ENCODE measurements at regions not wholly inside any gene's neighbourhood (a gene's known extent, or its start where the extent isn't known, plus 50 kb on each side); places are given as distances from the start of the nearest gene placed in this dataset.

DNA sequence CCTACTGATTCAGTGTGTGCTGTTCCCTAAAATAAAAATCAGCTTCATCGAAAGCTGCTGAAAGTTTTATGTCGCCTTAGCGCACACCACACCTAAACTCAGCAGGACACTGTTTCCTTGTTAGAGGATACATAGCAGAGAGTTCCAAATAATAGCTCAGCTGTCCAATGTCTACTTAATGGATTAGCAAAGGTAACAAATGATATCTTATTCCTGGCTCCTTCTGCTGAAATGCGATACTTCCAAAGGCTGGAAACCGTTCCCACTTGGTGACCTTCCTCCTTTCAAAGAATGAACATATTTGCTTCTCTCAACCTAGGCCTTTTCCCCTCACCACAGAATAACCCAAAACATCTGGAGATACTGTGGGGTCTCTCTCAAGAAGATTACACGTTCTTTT is 189.5 kb upstream of the GMDS start:
- H3K4me3 ChIP-seq (ENCODE audit: low read length): no peak overlapping the region
- TF ChIP-seq, protein P1, sequence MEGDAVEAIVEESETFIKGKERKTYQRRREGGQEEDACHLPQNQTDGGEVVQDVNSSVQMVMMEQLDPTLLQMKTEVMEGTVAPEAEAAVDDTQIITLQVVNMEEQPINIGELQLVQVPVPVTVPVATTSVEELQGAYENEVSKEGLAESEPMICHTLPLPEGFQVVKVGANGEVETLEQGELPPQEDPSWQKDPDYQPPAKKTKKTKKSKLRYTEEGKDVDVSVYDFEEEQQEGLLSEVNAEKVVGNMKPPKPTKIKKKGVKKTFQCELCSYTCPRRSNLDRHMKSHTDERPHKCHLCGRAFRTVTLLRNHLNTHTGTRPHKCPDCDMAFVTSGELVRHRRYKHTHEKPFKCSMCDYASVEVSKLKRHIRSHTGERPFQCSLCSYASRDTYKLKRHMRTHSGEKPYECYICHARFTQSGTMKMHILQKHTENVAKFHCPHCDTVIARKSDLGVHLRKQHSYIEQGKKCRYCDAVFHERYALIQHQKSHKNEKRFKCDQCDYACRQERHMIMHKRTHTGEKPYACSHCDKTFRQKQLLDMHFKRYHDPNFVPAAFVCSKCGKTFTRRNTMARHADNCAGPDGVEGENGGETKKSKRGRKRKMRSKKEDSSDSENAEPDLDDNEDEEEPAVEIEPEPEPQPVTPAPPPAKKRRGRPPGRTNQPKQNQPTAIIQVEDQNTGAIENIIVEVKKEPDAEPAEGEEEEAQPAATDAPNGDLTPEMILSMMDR (conservative IDR thresholded peaks at IDR 0.05; ENCODE audit: low read depth, low read length): no peak

GRCh38 chr6:2434116-2434515 is 188.7 kb upstream of the GMDS start:
- TF ChIP-seq, protein P1 (conservative IDR thresholded peaks at IDR 0.05; ENCODE audit: low read depth, low read length): no peak
- no peak overlapping the region for H3K4me3 ChIP-seq (ENCODE audit: low read length)
- DNase-seq (ENCODE audit: low read depth): no peak

More for the DNA sequence above, 189.5 kb upstream of the GMDS start:
- no peak for DNase-seq (ENCODE audit: low read depth)

DNA sequence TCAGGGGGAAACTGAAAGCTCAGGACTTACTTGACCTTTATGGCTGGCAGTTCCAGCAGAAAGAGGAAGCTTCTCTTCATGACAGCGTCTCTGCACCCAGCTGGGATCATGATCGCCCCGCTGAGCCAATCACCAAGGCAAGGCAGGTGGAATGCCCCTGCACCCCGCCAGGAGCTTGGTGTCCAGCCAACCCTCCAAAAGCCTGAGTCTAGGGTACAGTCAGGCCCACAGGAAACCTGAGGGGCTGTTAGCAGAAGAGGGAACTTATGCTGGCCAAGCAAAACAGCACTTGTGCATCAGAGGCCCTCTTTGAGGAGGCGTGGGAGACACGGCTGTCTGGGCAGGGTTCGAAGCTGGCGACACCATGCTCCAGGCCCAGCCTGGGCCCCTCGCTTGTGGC is 188.3 kb upstream of the GMDS start:
- TF ChIP-seq, protein P1 (conservative IDR thresholded peaks at IDR 0.05; ENCODE audit: low read depth, low read length): no peak
- H3K4me3 ChIP-seq (ENCODE audit: low read length): no peak overlapping the region

GRCh38 chr6:2433266-2433665 is 187.9 kb upstream of the GMDS start:
- no peak overlapping the region for H3K4me3 ChIP-seq (ENCODE audit: low read length)
- TF ChIP-seq, protein P1 (conservative IDR thresholded peaks at IDR 0.05; ENCODE audit: low read depth, low read length): no peak
- no peak for DNase-seq (ENCODE audit: low read depth)

More for the DNA sequence above, 188.3 kb upstream of the GMDS start:
- no peak for DNase-seq (ENCODE audit: low read depth)

- DNase-seq (ENCODE audit: low read depth): peak; percentile 34
- TF ChIP-seq, protein P1 (conservative IDR thresholded peaks at IDR 0.05; ENCODE audit: low read depth, low read length): no peak
- H3K4me3 ChIP-seq (ENCODE audit: low read length): no peak overlapping the region
These were observed 186.9 kb upstream of the GMDS start for GRCh38 chr6:2432292-2432691.

- TF ChIP-seq, protein P1 (conservative IDR thresholded peaks at IDR 0.05; ENCODE audit: low read depth, low read length): no peak
- DNase-seq (ENCODE audit: low read depth): no peak
- no peak overlapping the region for H3K4me3 ChIP-seq (ENCODE audit: low read length)
These were observed 185.2 kb upstream of the GMDS start for GRCh38 chr6:2430612-2431011.

DNA sequence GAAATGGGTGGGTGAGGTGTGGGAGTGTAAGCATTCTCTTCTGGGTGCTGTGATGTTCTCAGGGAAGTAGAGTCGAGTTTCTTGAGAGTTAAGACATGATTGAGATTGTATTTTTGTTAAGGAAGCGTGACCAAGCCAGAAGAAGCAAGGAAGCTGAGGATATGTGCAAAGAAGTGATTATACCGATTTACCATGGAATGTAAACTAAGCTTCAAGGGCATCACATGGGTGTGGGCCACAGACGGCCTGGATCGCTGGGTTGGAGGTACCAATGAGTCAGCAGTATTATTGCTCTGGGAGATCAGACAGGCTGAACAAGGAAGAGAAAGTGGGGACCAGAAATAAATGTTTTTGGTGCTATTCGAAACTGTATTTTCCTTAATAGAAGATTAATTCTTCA is 184.1 kb upstream of the GMDS start:
- TF ChIP-seq, protein P1 (conservative IDR thresholded peaks at IDR 0.05; ENCODE audit: low read depth, low read length): no peak
- DNase-seq (ENCODE audit: low read depth): no peak
- no peak overlapping the region for H3K4me3 ChIP-seq (ENCODE audit: low read length)
